AG10803 (cell line): ENCODE measurements at regions not wholly inside any gene's neighbourhood (a gene's known extent, or its start where the extent isn't known, plus 50 kb on each side); places are given as distances from the start of the nearest gene placed in this dataset.

ENCODE experiments used
- DNase-seq: peaks from one replicate; pipeline ENCODE4 v3.0.0; 2010; ENCODE audit warnings: low read depth
- H3K4me3 ChIP-seq: 2 replicates; pipeline ENCODE4 v1.5.1; 2011; ENCODE audit warnings: mild to moderate bottlenecking, low read length, control low read depth
- TF ChIP-seq, protein P1 (sequence below): conservative IDR thresholded peaks from 2 replicates; pipeline ENCODE4 v1.5.1; 2011; ENCODE audit warnings: mild to moderate bottlenecking, low read length, control low read depth, inconsistent platforms

DNA sequence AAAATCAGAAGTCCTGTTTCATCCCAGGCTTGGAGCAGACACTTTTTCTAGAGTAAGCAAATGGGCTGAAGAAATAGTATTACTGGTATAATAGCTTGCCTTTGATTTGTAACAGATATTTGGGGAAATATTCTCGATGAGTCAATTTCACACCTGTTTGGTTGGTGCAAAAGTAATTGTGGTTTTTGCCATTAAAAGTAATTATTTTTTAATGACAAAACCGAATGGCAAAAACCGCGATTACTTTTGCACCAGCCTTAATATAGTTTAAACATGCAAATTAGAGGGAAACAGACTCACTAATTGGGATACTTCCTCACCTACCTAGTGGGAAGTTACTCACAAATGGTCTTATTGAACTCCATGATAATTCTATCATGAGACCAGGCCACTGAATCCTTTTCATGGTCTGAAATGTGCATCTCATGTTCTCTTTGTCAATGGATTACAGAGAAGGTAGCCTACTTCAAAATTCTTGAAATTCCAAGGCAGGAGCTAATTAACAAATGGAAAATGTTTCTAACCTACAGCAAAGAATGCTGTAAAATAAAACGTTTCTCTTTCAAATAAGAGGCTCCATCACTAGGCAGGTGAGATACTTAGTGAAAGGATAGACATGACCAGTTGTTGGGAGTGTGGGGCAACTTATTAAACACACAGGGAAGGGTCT is 391.3 kb downstream of the EMP1 start:
- no peak for DNase-seq
- no peak overlapping the region for H3K4me3 ChIP-seq
- TF ChIP-seq, protein P1, sequence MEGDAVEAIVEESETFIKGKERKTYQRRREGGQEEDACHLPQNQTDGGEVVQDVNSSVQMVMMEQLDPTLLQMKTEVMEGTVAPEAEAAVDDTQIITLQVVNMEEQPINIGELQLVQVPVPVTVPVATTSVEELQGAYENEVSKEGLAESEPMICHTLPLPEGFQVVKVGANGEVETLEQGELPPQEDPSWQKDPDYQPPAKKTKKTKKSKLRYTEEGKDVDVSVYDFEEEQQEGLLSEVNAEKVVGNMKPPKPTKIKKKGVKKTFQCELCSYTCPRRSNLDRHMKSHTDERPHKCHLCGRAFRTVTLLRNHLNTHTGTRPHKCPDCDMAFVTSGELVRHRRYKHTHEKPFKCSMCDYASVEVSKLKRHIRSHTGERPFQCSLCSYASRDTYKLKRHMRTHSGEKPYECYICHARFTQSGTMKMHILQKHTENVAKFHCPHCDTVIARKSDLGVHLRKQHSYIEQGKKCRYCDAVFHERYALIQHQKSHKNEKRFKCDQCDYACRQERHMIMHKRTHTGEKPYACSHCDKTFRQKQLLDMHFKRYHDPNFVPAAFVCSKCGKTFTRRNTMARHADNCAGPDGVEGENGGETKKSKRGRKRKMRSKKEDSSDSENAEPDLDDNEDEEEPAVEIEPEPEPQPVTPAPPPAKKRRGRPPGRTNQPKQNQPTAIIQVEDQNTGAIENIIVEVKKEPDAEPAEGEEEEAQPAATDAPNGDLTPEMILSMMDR = no peak

DNA sequence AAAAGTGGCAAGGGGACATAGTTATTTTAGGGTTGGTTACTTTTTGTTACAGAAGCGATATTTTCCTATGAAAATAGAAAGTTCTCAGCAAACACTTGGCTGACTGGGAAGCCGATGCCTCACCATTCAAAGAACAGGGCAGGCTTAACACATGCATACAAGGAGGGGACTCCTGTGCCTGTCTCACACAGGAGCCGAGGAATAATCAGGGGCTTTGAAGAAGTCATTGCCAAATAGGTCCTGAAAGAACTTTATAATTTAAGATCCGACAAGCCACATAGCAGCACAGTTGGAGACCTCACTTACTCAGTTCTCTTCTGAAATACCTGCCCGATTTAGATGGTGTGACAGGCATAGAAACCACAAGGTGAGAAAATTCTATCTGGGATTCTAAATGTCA is 389.8 kb downstream of the EMP1 start:
- no peak for DNase-seq
- TF ChIP-seq, protein P1 = no peak
- H3K4me3 ChIP-seq = no peak overlapping the region

DNA sequence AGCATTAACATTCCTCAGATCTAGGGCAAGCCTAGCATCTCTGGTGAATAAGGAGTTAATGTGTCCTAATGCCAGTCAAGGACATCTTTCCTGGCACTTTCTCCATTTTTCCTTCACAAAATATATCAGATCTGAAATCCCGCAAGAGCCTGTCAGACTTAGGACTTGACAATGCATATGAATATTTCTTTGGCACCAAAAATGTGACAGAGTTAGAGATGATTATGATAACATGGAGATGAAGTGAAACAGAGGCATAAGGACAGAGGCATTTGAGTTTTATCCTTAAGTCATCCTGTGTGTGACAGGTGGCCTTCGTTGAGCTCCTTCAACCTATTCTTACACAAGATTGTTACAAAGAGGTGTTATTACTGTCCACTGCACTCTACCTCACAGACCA is 388.0 kb downstream of the EMP1 start:
- no peak overlapping the region for H3K4me3 ChIP-seq
- TF ChIP-seq, protein P1 = no peak
- no peak for DNase-seq

DNA sequence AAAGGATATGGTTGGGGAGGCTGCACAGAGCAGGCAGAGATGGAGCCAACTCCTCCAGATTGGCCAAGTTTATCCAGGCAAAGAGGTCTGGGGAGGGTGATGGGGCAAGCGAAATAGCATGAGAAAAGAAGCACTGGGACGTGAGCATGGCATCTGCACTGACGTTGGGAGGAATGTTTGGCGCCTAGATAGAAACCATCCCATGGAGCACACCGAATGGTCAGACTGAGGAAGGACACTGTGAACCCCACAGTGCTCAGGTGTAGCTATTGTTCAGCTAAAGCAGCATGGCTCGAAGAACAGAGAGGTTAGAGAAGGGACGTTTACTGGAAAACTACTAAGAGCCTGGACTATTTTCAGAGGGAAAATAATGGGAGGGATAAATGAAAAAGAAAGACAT is 387.1 kb downstream of the EMP1 start:
- no peak for DNase-seq
- no peak overlapping the region for H3K4me3 ChIP-seq
- TF ChIP-seq, protein P1 = no peak

DNA sequence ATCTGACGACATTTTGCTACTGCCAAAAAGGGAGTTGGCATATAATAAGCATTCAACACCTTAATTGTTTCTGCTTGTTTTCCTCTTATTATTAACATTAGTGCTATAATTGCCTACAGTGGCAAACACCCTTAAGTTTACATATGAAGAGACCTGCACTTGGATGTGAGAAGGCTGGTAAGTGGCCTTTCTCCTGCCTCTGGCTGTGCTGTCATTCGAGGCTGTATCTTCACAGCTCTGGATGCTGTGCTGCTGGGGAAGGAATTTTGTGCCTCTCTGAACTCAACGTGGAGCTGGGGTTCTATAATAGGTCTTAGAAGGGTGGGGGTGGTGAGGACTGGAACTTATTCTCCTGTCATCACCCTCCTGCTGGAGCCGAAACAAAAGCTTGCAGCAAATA is 385.9 kb downstream of the EMP1 start:
- H3K4me3 ChIP-seq = no peak overlapping the region
- TF ChIP-seq, protein P1 = no peak
- DNase-seq = no peak

DNA sequence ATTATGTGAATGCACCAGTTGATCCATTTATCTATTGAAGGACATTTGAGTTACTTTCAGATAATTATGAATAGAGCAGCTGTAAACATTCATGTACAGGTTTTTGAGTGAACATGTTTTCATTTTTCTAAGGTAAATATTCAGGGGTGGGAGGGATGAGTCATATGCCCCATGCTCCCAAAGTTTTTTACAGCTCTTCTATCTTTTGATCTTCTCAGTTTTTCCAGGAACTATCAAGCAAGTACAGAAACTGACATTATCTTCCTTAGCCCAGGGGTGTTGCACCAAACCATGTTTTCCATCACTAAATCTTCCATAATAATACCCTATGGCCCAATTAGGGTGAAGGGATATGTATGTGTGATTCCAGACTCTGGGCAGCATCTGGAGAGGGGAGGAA is 384.5 kb downstream of the EMP1 start:
- DNase-seq = no peak
- no peak overlapping the region for H3K4me3 ChIP-seq
- TF ChIP-seq, protein P1 = no peak

DNA sequence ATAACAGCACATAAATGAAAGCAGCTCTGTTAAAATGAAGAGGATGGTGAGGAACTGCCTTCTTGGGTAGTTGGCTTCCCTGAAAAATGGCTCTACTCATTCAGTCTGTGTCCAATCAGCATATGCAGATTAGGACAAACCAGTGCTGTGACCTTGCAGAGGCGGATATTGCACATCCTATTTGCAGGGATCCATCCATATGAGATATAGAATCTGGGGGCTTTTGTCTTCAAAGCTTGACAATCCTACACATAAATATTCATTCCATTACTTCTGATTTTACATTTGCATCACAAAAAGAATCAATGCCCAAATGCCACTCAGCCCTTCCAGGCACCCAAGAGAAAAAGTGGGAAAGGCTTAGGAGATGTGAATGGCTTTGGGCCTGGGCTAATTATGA is 383.7 kb downstream of the EMP1 start:
- no peak for DNase-seq

More for the DNA sequence above, 383.7 kb downstream of the EMP1 start:
- TF ChIP-seq, protein P1 = no peak
- H3K4me3 ChIP-seq = no peak overlapping the region
